Fibroblast of pulmonary artery (primary cell): ENCODE measurements at regions not wholly inside any gene's neighbourhood (a gene's known extent, or its start where the extent isn't known, plus 50 kb on each side); places are given as distances from the start of the nearest gene placed in this dataset.

Experiments used
- DNase-seq: peaks from one replicate; pipeline ENCODE4 v3.0.0-alpha.2; 2010; ENCODE audit warnings: low read depth
- H3K4me3 ChIP-seq: replicated peaks from 2 replicates; pipeline ENCODE4 v1.5.1; 2011; ENCODE audit warnings: low read depth, mild to moderate bottlenecking, control low read depth, low read length, moderate library complexity
- CTCF ChIP-seq: IDR thresholded peaks from 2 replicates; pipeline ENCODE4 v1.5.1; 2011; ENCODE audit warnings: mild to moderate bottlenecking, control low read depth, low read length, inconsistent platforms; ENCODE audit errors: missing control alignments

DNA sequence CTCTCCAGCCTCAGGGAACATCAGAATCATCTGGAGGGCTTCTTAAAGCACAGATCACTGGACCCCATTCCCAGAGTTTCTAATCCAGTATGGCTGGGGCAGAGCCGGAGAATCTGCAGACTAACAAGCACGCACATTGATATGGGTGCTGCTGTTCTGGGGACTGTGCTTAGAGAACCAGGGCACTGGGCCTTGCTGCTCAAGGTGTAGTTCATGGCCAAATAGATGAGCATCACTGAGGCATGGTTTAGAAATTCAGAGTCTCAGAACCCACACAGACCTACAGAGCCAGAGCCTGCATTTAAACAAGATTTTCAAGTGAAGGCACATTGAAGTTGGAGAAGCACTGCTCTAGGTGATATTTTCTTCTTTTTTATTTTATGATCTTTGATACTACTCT is 376.8 kb upstream of the PHF14 start:
- DNase-seq, result no peak
- no peak for TF ChIP-seq CTCF
- no peak overlapping the region for H3K4me3 ChIP-seq

GRCh38 chr7:10604128-10604527 is 369.5 kb upstream of the PHF14 start:
- no peak overlapping the region for H3K4me3 ChIP-seq
- TF ChIP-seq CTCF, result no peak
- no peak for DNase-seq

- no peak overlapping the region for H3K4me3 ChIP-seq
- no peak for TF ChIP-seq CTCF
- DNase-seq, result no peak
Observed at GRCh38 chr7:10612950-10613349, 360.7 kb upstream of the PHF14 start.

DNA sequence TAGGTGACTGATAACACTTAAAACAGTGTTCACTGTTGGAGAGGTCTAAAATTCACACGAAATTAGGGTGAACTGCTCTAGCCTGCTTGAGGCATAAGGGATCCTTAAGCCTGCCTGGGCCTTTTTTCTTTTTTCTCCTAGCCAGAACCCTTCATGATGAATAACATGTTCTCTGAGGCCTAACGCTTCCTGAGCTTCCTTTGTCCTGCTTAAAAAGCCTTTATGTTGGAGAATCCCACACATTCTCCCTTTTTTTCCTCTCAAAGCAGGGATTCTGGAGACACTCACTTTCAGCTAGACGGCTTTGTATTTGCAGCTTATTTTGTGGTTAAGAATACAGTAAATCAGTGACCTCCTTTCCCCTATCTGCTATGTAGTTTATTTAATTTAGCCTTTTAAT is 354.7 kb upstream of the PHF14 start:
- DNase-seq, result no peak
- H3K4me3 ChIP-seq, result no peak overlapping the region

DNA sequence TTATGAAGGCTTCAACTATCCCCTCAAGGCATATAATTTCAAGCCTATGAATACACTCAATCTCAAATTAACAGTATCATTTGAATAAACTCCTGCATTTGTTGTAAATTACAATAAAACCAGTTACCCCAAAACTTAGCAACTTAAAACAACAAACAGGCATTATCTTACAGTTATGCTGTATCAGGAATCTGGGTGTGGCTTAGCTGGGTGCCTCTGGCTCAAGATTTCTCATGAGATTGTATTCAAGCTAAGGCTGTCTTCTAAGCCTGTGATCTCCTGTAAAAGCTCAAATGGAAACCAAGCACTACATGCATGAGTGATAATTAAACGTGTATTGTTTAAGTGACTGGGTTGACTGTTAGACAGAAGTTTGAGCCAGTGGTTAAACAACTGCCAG is 341.0 kb upstream of the PHF14 start:
- no peak for DNase-seq
- no peak overlapping the region for H3K4me3 ChIP-seq
- no peak for TF ChIP-seq CTCF

More for the DNA sequence above, 354.7 kb upstream of the PHF14 start:
- no peak for TF ChIP-seq CTCF

DNA sequence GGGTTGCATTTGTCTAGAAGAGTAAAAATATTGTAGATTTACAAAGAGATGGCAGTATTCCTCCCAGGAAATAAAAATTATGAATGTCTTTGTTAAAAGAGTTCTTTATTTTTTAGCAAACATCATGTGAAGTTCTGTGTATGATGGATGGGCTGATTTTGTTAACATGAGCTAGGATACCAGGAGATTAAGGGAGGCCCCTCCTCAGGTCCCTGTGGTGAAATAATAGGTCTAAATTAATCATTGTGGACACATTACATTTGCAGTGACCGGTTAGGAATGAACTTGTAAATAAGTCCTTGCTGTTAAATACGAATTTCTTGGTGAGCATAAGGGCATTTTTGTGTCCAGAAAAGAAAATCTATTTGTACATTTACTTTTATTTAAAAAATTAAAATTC is 339.4 kb upstream of the PHF14 start:
- TF ChIP-seq CTCF, result no peak
- DNase-seq, result no peak
- H3K4me3 ChIP-seq, result no peak overlapping the region

GRCh38 chr7:10637991-10638390 is 335.7 kb upstream of the PHF14 start:
- no peak for TF ChIP-seq CTCF
- H3K4me3 ChIP-seq, result no peak overlapping the region
- DNase-seq, result no peak
